ENCODE measurements at regions not wholly inside any gene's neighbourhood (a gene's known extent, or its start where the extent isn't known, plus 50 kb on each side); places are given as distances from the start of the nearest gene placed in this dataset.

DNA sequence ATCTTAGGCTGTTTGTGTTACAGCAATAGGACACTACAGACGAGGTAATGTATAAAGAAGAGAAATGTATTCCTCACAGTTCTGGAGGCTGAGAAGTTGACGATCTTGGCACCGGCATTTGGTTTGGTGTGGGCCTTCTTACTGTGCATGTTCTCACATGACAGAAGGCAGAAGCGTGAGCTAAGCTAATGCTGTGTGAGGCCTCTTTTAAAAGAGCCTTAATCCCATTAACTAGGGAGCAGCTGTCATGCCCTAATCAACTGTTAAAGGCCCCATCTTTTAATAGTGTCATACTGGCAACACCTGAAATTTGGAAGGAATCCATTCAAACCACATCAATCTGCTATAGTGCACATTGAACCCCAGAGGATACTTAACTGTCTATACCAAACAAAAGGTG lies 992.9 kb downstream of the GALC start (continued):
- TF ChIP-seq, protein P1, sequence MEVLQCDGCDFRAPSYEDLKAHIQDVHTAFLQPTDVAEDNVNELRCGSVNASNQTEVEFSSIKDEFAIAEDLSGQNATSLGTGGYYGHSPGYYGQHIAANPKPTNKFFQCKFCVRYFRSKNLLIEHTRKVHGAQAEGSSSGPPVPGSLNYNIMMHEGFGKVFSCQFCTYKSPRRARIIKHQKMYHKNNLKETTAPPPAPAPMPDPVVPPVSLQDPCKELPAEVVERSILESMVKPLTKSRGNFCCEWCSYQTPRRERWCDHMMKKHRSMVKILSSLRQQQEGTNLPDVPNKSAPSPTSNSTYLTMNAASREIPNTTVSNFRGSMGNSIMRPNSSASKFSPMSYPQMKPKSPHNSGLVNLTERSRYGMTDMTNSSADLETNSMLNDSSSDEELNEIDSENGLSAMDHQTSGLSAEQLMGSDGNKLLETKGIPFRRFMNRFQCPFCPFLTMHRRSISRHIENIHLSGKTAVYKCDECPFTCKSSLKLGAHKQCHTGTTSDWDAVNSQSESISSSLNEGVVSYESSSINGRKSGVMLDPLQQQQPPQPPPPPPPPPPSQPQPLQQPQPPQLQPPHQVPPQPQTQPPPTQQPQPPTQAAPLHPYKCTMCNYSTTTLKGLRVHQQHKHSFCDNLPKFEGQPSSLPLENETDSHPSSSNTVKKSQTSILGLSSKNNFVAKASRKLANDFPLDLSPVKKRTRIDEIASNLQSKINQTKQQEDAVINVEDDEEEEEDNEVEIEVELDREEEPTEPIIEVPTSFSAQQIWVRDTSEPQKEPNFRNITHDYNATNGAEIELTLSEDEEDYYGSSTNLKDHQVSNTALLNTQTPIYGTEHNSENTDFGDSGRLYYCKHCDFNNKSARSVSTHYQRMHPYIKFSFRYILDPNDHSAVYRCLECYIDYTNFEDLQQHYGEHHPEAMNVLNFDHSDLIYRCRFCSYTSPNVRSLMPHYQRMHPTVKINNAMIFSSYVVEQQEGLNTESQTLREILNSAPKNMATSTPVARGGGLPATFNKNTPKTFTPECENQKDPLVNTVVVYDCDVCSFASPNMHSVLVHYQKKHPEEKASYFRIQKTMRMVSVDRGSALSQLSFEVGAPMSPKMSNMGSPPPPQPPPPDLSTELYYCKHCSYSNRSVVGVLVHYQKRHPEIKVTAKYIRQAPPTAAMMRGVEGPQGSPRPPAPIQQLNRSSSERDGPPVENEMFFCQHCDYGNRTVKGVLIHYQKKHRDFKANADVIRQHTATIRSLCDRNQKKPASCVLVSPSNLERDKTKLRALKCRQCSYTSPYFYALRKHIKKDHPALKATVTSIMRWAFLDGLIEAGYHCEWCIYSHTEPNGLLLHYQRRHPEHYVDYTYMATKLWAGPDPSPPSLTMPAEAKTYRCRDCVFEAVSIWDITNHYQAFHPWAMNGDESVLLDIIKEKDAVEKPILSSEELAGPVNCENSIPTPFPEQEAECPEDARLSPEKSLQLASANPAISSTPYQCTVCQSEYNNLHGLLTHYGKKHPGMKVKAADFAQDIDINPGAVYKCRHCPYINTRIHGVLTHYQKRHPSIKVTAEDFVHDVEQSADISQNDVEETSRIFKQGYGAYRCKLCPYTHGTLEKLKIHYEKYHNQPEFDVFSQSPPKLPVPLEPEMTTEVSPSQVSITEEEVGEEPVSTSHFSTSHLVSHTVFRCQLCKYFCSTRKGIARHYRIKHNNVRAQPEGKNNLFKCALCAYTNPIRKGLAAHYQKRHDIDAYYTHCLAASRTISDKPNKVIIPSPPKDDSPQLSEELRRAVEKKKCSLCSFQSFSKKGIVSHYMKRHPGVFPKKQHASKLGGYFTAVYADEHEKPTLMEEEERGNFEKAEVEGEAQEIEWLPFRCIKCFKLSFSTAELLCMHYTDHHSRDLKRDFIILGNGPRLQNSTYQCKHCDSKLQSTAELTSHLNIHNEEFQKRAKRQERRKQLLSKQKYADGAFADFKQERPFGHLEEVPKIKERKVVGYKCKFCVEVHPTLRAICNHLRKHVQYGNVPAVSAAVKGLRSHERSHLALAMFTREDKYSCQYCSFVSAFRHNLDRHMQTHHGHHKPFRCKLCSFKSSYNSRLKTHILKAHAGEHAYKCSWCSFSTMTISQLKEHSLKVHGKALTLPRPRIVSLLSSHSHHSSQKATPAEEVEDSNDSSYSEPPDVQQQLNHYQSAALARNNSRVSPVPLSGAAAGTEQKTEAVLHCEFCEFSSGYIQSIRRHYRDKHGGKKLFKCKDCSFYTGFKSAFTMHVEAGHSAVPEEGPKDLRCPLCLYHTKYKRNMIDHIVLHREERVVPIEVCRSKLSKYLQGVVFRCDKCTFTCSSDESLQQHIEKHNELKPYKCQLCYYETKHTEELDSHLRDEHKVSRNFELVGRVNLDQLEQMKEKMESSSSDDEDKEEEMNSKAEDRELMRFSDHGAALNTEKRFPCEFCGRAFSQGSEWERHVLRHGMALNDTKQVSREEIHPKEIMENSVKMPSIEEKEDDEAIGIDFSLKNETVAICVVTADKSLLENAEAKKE (CRISPR knock-in tag; IDR thresholded peaks at IDR 0.05): no peak
- TF ChIP-seq, protein P2, sequence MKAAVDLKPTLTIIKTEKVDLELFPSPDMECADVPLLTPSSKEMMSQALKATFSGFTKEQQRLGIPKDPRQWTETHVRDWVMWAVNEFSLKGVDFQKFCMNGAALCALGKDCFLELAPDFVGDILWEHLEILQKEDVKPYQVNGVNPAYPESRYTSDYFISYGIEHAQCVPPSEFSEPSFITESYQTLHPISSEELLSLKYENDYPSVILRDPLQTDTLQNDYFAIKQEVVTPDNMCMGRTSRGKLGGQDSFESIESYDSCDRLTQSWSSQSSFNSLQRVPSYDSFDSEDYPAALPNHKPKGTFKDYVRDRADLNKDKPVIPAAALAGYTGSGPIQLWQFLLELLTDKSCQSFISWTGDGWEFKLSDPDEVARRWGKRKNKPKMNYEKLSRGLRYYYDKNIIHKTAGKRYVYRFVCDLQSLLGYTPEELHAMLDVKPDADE (IDR thresholded peaks at IDR 0.05): no peak
- TF ChIP-seq ZNF114 (CRISPR knock-in tag; IDR thresholded peaks at IDR 0.05) (no peak), NANOG (IDR thresholded peaks at IDR 0.05; ENCODE audit: borderline replicate concordance) (no peak), STAT1 (IDR thresholded peaks at IDR 0.05; ENCODE audit: unreplicated experiment) (no peak)

DNA sequence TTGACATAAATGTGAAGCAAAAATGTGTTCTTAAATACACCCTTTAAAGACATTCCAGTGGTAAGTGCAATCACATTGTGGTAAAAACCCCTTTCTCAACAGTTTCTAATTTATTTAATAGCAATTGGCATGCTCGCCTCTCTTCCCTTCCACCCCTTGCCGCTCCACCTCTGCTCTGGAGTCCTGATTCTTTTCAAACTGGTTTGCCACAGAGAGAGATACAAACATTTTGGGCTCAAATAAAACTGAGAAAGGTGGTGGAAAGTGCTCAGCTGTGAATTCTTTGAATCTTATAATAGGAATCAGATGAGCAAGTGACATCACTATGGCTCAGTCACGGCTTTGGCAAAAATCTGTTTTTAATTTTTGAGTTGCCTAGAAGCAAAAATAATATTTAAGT lies 993.9 kb downstream of the GALC start:
- no peaks in the 10 kb centered on the region for H3K36me3 ChIP-seq (ENCODE audit: insufficient read depth)
- ATAC-seq (no peak), DNase-seq (ENCODE audit: low spot score) (no peak)
- H3K27me3 Mint-ChIP-seq (ENCODE audit: insufficient read depth, low read depth, poor library complexity): peaks cover 2% of the 10 kb centered on the region
- no peak overlapping the region for H3K4me2 ChIP-seq
- H3K79me2 ChIP-seq (replicated peaks; ENCODE audit: insufficient read depth): no peaks in the 10 kb centered on the region
- no peak overlapping the region for H3K4me3 Mint-ChIP-seq
- no peaks in the 10 kb centered on the region for H3K27me3 ChIP-seq (ENCODE audit: insufficient read depth)
- no peaks in the 10 kb centered on the region for H3K4me1 ChIP-seq (ENCODE audit: insufficient read depth)
- no peak overlapping the region for H3K27ac Mint-ChIP-seq
- H3F3A ChIP-seq (replicated peaks; ENCODE audit: low read depth): no peaks in the 10 kb centered on the region
- no peaks in the 10 kb centered on the region for H4K20me1 ChIP-seq (replicated peaks; ENCODE audit: insufficient read depth)
- H2AFZ ChIP-seq: no peak overlapping the region
- no peak overlapping the region for H3K4me3 ChIP-seq
- no peaks in the 10 kb centered on the region for H3K36me3 Mint-ChIP-seq (ENCODE audit: low read depth)
- H3K27ac ChIP-seq (ENCODE audit: low read depth): no peak overlapping the region
- no peaks in the 10 kb centered on the region for H3K9me3 Mint-ChIP-seq
- no peaks in the 10 kb centered on the region for H3K4me1 Mint-ChIP-seq
- H3K9me2 ChIP-seq (ENCODE audit: insufficient read depth): peaks cover 3% of the 10 kb centered on the region; the same call in 1 of the 2 replicates
- TF ChIP-seq CREB1 (CRISPR knock-in tag; IDR thresholded peaks at IDR 0.05; ENCODE audit: low read depth): no peak
- TF ChIP-seq NANOG (IDR thresholded peaks at IDR 0.05; ENCODE audit: borderline replicate concordance): no peak
- TF ChIP-seq, protein P3, sequence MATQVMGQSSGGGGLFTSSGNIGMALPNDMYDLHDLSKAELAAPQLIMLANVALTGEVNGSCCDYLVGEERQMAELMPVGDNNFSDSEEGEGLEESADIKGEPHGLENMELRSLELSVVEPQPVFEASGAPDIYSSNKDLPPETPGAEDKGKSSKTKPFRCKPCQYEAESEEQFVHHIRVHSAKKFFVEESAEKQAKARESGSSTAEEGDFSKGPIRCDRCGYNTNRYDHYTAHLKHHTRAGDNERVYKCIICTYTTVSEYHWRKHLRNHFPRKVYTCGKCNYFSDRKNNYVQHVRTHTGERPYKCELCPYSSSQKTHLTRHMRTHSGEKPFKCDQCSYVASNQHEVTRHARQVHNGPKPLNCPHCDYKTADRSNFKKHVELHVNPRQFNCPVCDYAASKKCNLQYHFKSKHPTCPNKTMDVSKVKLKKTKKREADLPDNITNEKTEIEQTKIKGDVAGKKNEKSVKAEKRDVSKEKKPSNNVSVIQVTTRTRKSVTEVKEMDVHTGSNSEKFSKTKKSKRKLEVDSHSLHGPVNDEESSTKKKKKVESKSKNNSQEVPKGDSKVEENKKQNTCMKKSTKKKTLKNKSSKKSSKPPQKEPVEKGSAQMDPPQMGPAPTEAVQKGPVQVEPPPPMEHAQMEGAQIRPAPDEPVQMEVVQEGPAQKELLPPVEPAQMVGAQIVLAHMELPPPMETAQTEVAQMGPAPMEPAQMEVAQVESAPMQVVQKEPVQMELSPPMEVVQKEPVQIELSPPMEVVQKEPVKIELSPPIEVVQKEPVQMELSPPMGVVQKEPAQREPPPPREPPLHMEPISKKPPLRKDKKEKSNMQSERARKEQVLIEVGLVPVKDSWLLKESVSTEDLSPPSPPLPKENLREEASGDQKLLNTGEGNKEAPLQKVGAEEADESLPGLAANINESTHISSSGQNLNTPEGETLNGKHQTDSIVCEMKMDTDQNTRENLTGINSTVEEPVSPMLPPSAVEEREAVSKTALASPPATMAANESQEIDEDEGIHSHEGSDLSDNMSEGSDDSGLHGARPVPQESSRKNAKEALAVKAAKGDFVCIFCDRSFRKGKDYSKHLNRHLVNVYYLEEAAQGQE (IDR thresholded peaks at IDR 0.05; ENCODE audit: unreplicated experiment): no peak
- no peak for TF ChIP-seq POLR2AphosphoS5 (IDR thresholded peaks at IDR 0.05; ENCODE audit: low read depth)
- TF ChIP-seq, protein P2 (IDR thresholded peaks at IDR 0.05): no peak
- no peak for TF ChIP-seq EZH2phosphoT487 (IDR thresholded peaks at IDR 0.05; ENCODE audit: unreplicated experiment)
- TF ChIP-seq, protein P4, sequence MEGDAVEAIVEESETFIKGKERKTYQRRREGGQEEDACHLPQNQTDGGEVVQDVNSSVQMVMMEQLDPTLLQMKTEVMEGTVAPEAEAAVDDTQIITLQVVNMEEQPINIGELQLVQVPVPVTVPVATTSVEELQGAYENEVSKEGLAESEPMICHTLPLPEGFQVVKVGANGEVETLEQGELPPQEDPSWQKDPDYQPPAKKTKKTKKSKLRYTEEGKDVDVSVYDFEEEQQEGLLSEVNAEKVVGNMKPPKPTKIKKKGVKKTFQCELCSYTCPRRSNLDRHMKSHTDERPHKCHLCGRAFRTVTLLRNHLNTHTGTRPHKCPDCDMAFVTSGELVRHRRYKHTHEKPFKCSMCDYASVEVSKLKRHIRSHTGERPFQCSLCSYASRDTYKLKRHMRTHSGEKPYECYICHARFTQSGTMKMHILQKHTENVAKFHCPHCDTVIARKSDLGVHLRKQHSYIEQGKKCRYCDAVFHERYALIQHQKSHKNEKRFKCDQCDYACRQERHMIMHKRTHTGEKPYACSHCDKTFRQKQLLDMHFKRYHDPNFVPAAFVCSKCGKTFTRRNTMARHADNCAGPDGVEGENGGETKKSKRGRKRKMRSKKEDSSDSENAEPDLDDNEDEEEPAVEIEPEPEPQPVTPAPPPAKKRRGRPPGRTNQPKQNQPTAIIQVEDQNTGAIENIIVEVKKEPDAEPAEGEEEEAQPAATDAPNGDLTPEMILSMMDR (conservative IDR thresholded peaks at IDR 0.05; ENCODE audit: low read depth in 2 of 2): no peak
- no peak for TF ChIP-seq ZNF331 (CRISPR knock-in tag; IDR thresholded peaks at IDR 0.05; ENCODE audit: low read depth)

All from GM23338 (cell line).